Ascending aorta (tissue), 2 donors: ENCODE measurements at regions not wholly inside any gene's neighbourhood (a gene's known extent, or its start where the extent isn't known, plus 50 kb on each side); places are given as distances from the start of the nearest gene placed in this dataset.

Experiments
- DNase-seq, 2 donors: peaks; one replicate each; pipeline ENCODE4 v3.0.0-alpha.2; 2019; ENCODE audit warnings: low spot score in 2 of 2
- H3K27ac ChIP-seq, 2 donors: fragments of 200-600 bp; sonication (generic); one replicate each; pipeline ENCODE4 v1.5.1; 2016 to 2017; ENCODE audit warnings: mild to moderate bottlenecking in 1 of 2
- H3K27me3 ChIP-seq: fragments of 200-600 bp; sonication (generic); one replicate; pipeline ENCODE4 v1.5.1; 2017
- H3K36me3 ChIP-seq, 2 donors: fragments of 200-600 bp; sonication (generic); one replicate each; pipeline ENCODE4 v1.5.1; 2016
- H3K4me1 ChIP-seq, 2 donors: fragments of 200-600 bp; sonication (generic); one replicate each; pipeline ENCODE4 v1.5.1; 2016 to 2017; ENCODE audit warnings: mild to moderate bottlenecking in 1 of 2
- H3K4me3 ChIP-seq, 2 donors: fragments of 200-600 bp; sonication (generic); one replicate each; pipeline ENCODE4 v1.5.1; 2016 to 2017; ENCODE audit warnings: mild to moderate bottlenecking in 1 of 2
- H3K9me3 ChIP-seq, 2 donors: fragments of 200-600 bp; sonication (generic); one replicate each; pipeline ENCODE4 v1.5.1; 2016
- intact Hi-C: fragments of 100-400 bp; cut with DNase I; formaldehyde crosslinking; loops from one replicate; pipeline ENCODE4 v1.15.1; 2023
- TF ChIP-seq, protein P1 (sequence below), 3 experiments: fragments of 200-600 bp in 2 of 3; fragments of 450-650 bp in 1 of 3; sonication (generic) in 2 of 3; IDR thresholded peaks; one replicate each; pipeline ENCODE4 v1.5.1; 2016 to 2019; ENCODE audit warnings: antibody characterized with exemption in 3 of 3, mild to moderate bottlenecking in 1 of 3, moderate library complexity in 1 of 3

DNA sequence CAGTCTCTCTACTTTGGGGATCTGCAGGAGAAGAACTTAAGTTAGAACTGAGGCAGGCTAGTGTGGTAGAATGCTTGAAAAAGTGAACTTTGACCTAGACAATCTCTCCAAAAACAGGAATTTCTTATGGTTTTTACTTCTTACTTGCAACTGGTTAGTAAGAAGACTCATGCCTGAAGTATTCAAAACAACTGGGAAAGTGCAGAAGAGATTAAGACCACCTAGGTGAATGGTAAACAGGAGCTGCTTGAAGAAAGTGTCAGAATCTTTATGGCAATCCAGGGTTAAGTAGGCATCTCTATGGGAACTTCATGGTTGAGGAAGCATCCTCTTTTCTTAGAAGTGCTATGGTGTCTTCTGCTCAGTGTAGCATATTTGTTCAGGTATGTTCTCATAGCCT is 428.6 kb upstream of the TLE4 start:
- Histone ChIP-seq H3K27ac (no peak overlapping the region), H3K36me3 (no peaks in the 10 kb centered on the region), H3K4me1 (no peaks in the 10 kb centered on the region), H3K9me3 (no peaks in the 10 kb centered on the region), H3K4me3 (no peak overlapping the region), H3K27me3 (no peaks in the 10 kb centered on the region)
- TF ChIP-seq, protein P1, sequence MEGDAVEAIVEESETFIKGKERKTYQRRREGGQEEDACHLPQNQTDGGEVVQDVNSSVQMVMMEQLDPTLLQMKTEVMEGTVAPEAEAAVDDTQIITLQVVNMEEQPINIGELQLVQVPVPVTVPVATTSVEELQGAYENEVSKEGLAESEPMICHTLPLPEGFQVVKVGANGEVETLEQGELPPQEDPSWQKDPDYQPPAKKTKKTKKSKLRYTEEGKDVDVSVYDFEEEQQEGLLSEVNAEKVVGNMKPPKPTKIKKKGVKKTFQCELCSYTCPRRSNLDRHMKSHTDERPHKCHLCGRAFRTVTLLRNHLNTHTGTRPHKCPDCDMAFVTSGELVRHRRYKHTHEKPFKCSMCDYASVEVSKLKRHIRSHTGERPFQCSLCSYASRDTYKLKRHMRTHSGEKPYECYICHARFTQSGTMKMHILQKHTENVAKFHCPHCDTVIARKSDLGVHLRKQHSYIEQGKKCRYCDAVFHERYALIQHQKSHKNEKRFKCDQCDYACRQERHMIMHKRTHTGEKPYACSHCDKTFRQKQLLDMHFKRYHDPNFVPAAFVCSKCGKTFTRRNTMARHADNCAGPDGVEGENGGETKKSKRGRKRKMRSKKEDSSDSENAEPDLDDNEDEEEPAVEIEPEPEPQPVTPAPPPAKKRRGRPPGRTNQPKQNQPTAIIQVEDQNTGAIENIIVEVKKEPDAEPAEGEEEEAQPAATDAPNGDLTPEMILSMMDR (IDR thresholded peaks at IDR 0.05): no peak
- intact Hi-C loops: no loop called here
- no peak for DNase-seq

DNA sequence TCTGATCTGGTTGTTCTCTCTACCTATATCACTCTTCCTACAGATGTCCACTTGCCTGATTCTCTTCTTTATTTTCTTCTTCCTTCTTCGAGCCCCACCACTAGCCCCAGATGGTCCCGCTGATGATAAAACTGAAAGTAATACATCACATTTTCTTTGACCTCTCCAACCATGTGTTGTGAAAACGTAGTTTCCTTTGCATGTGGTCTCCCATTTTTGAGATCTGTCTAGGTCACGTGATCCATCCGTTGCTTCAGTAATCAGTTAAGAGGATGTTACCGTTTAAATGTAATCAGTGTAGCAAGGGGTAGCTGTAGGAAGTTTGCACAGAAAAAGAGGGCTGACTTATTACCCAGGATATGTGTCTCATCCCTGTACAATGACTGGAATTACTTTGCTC is 426.3 kb upstream of the TLE4 start:
- TF ChIP-seq, protein P1 (IDR thresholded peaks at IDR 0.05): no peak
- DNase-seq: no peak
- Histone ChIP-seq H3K36me3 (no peaks in the 10 kb centered on the region), H3K9me3 (no peaks in the 10 kb centered on the region), H3K27me3 (no peaks in the 10 kb centered on the region), H3K4me3 (no peak overlapping the region), H3K27ac (no peak overlapping the region), H3K4me1 (no peaks in the 10 kb centered on the region)
- intact Hi-C loops: no loop called here

DNA sequence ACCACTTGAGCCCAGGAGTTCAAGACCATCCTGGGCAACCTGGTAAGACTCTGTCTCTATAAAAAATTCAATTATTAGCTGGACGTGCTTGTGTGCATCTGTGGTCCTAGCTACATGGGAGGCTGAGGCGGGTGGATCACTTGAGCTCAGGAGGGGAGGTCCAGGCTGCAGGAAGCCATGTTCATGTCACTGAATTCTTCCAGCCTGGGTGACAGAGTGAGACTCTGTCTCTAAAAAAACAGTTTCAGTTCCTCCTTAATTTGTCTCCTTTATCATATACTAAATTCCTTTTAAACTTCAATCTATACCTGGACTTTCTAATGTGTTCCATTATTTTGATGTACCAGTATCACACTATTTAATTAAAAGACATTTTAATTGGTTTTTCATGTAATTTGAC is 422.2 kb upstream of the TLE4 start:
- H3K27me3 ChIP-seq: no peaks in the 10 kb centered on the region
- no peak overlapping the region for H3K27ac ChIP-seq
- no peak for DNase-seq
- H3K4me3 ChIP-seq: no peak overlapping the region
- intact Hi-C loops: no loop called here
- no peaks in the 10 kb centered on the region for H3K4me1 ChIP-seq
- no peaks in the 10 kb centered on the region for H3K36me3 ChIP-seq
- H3K9me3 ChIP-seq: no peaks in the 10 kb centered on the region
- TF ChIP-seq, protein P1 (IDR thresholded peaks at IDR 0.05): no peak

DNA sequence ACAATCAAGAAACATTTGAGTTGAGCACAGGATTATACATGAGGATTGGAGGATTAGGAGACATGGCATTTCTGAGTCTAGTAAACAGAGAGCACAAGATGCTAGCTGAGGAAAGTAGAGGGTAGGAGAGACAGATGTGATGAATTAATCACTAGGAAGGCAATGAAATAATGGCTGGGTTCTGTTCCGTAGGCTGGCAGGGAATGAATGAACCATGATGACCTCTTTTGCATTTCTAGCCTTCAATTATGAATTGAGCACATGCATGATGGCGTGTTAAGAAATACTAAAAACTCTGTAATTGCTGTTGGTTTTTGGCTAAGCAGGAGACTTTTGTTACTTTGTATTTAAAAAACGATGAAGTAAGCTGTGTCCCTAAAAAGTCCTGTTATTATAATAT is 420.0 kb upstream of the TLE4 start:
- DNase-seq: no peak
- H3K4me3 ChIP-seq: no peak overlapping the region
- TF ChIP-seq, protein P1 (IDR thresholded peaks at IDR 0.05): no peak
- no peaks in the 10 kb centered on the region for H3K27me3 ChIP-seq
- H3K4me1 ChIP-seq: no peaks in the 10 kb centered on the region
- intact Hi-C loops: no loop called here
- no peak overlapping the region for H3K27ac ChIP-seq
- H3K36me3 ChIP-seq: no peaks in the 10 kb centered on the region
- no peaks in the 10 kb centered on the region for H3K9me3 ChIP-seq

DNA sequence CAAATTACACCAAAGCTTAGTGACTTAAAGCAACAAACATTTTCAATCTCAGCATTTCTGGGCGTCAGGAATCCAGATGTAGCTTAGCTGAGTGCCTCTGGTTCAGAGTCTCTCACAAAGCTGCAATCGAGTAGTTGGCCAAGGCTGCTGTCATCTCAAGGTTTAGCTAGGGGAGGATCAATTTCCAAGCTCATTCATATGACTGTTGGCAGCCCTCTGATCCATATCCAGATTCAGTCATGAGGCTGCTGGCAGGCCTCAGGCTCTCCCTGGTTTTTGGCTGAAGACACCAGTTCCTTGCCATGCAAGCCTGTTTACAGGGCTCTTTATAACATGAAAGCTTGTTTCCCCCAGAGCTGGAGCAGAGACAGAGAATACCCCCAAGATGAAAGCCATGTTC is 419.5 kb upstream of the TLE4 start:
- no peaks in the 10 kb centered on the region for H3K4me1 ChIP-seq
- H3K27me3 ChIP-seq: no peaks in the 10 kb centered on the region
- no peak overlapping the region for H3K27ac ChIP-seq
- H3K9me3 ChIP-seq: no peaks in the 10 kb centered on the region
- no peaks in the 10 kb centered on the region for H3K36me3 ChIP-seq
- TF ChIP-seq, protein P1 (IDR thresholded peaks at IDR 0.05): no peak
- DNase-seq: no peak
- intact Hi-C loops: no loop called here
- no peak overlapping the region for H3K4me3 ChIP-seq

DNA sequence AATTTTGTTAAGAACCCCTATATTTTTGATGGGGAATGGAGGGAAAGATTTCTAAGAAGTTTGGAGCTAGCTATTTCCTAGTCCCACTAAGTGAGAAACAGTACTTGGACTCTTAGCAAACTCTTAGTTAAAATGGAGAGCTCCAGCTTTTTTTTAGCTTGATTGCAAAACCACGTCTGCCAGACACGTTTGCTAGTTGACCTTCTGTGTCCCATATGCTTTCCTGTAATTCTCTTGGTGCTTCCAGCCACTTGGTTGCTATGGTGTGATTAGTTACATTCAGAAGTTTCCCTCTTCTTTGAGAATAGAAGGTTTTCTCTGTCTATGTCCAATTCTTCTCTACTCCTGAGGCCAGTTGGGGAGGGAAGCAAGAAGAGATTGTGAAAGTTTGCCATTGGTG is 417.0 kb upstream of the TLE4 start:
- H3K27me3 ChIP-seq: no peaks in the 10 kb centered on the region
- TF ChIP-seq, protein P1 (IDR thresholded peaks at IDR 0.05): no peak
- H3K36me3 ChIP-seq: no peaks in the 10 kb centered on the region
- no peak overlapping the region for H3K27ac ChIP-seq
- H3K4me1 ChIP-seq: no peaks in the 10 kb centered on the region
- no peaks in the 10 kb centered on the region for H3K9me3 ChIP-seq
- intact Hi-C loops: no loop called here
- DNase-seq: no peak
- no peak overlapping the region for H3K4me3 ChIP-seq
